ENCODE measurements at regions not wholly inside any gene's neighbourhood (a gene's known extent, or its start where the extent isn't known, plus 50 kb on each side); places are given as distances from the start of the nearest gene placed in this dataset.
"Not testable (repeated sequence)": the region's sequence is repeated elsewhere in the genome, so short reads cannot be mapped to it uniquely, and the experiment has no call there.

GRCh38 chr5:67886761-67887160, 328.8 kb upstream of the PIK3R1 start:
- H3K4me1 Mint-ChIP-seq (ENCODE audit: low read depth): peaks cover 7% of the 10 kb centered on the region
- H3K27me3 Mint-ChIP-seq: no peaks in the 10 kb centered on the region
- no peaks in the 10 kb centered on the region for H3K9me3 Mint-ChIP-seq
- H3K27ac Mint-ChIP-seq: no peak overlapping the region
- no peaks in the 10 kb centered on the region for H3K36me3 Mint-ChIP-seq (ENCODE audit: low read depth)
- intact Hi-C loops (cut with micrococcal nuclease): no loop called here
- H3K4me3 Mint-ChIP-seq: no peak overlapping the region

GRCh38 chr5:67880876-67881275, 334.7 kb upstream of the PIK3R1 start:
- Mint-ChIP-seq H3K9me3 (no peaks in the 10 kb centered on the region), H3K36me3 (ENCODE audit: low read depth) (no peaks in the 10 kb centered on the region), H3K4me3 (no peak overlapping the region), H3K27ac (no peak overlapping the region), H3K27me3 (no peaks in the 10 kb centered on the region), H3K4me1 (ENCODE audit: low read depth) (peaks cover 4% of the 10 kb centered on the region)
- intact Hi-C loops (cut with micrococcal nuclease): no loop called here

DNA sequence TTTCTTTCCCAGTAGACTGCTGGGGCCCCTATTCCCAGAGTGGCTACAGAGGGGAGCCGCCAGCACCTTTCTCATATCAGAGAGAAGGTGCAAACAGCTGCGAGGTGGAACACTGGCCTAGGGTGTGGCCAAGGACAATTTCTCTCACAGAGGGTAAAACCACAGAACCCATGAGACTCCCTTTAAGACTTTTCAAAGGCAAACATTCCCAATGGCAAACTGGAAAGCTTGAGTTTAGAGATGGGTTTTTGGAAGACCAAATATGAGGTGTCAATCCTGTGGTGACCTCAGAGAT, 335.1 kb upstream of the PIK3R1 start:
- H3K36me3 Mint-ChIP-seq (ENCODE audit: low read depth): no peaks in the 10 kb centered on the region
- H3K4me3 Mint-ChIP-seq: no peak overlapping the region
- H3K9me3 Mint-ChIP-seq: no peaks in the 10 kb centered on the region
- intact Hi-C loops (cut with micrococcal nuclease): no loop called here
- H3K4me1 Mint-ChIP-seq (ENCODE audit: low read depth): peaks cover 5% of the 10 kb centered on the region
- H3K27ac Mint-ChIP-seq: no peak overlapping the region
- H3K27me3 Mint-ChIP-seq: no peaks in the 10 kb centered on the region

DNA sequence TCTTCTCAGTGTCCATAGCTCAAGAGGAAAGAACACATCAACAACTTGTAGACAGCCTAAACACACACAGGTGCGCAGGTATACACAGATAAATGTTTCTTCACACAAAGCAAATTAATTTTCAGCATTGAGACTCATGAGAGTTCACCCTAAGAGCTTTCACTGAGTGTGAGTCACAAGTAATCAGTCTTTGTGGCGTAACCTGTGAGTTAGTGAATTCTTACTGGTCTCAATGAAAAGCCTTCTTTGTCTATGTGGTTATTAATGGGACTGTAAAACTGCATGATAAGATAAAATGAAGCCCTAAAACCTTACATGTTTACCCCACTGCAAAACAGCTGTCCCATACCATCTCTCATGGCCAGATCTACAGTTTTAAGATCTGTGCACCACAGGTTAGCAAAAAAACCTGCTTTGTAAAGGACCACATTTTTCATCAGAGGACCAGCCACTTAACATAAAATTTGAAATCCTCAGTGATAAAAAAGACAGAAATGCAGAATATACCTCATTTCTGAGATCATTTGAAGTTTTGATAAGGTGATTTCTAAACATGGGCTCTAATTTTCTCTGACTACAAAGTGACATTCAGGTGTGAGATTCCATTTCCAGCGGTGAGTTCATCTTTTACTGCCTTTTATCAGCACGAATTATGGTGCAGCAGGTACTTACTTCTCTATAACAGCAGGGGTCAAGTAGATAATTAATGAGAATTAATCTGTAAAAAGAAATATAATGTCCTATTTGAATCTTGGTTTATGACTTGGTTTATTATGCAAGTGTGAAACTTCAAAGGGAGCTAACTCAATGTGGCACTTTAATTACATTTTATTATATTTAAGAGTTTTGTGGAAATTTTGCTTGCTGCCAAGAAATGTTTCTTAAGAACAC, 335.7 kb upstream of the PIK3R1 start:
- no peak overlapping the region for H3K27ac Mint-ChIP-seq
- H3K27me3 Mint-ChIP-seq: no peaks in the 10 kb centered on the region
- no peak overlapping the region for H3K4me3 Mint-ChIP-seq
- no peaks in the 10 kb centered on the region for H3K36me3 Mint-ChIP-seq (ENCODE audit: low read depth)
- H3K9me3 Mint-ChIP-seq: no peaks in the 10 kb centered on the region
- intact Hi-C loops (cut with micrococcal nuclease): no loop called here
- peaks cover 5% of the 10 kb centered on the region for H3K4me1 Mint-ChIP-seq (ENCODE audit: low read depth)

DNA sequence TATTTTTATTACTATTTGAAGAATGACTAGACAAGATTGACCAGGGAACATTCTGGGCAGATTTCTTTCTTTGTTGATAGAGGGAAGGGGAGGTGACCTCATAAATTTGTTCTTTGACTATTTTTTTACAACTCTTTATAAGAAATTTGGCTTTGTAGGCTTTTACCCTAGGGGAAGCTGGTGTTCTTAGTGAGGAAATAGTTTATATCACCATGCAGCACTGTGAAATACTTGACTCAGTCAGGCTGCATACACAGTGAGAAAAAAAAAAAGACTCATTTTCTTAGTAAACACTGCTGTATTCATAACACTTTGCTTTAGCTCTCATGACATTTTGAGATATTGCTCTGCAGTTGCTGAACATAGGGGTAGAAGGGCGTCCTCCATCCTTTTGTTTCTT, 336.6 kb upstream of the PIK3R1 start:
- no peaks in the 10 kb centered on the region for H3K36me3 Mint-ChIP-seq (ENCODE audit: low read depth)
- intact Hi-C loops (cut with micrococcal nuclease): no loop called here
- H3K27ac Mint-ChIP-seq: no peak overlapping the region
- H3K9me3 Mint-ChIP-seq: no peaks in the 10 kb centered on the region
- H3K27me3 Mint-ChIP-seq: no peaks in the 10 kb centered on the region
- no peak overlapping the region for H3K4me3 Mint-ChIP-seq
- H3K4me1 Mint-ChIP-seq (ENCODE audit: low read depth): peaks cover 5% of the 10 kb centered on the region

GRCh38 chr5:67876371-67876770, 339.2 kb upstream of the PIK3R1 start:
- Mint-ChIP-seq H3K36me3 (ENCODE audit: low read depth) (no peaks in the 10 kb centered on the region), H3K27ac (no peak overlapping the region), H3K4me3 (no peak overlapping the region), H3K4me1 (ENCODE audit: low read depth) (peaks cover 5% of the 10 kb centered on the region), H3K27me3 (no peaks in the 10 kb centered on the region), H3K9me3 (no peaks in the 10 kb centered on the region)
- intact Hi-C loops (cut with micrococcal nuclease): no loop called here

DNA sequence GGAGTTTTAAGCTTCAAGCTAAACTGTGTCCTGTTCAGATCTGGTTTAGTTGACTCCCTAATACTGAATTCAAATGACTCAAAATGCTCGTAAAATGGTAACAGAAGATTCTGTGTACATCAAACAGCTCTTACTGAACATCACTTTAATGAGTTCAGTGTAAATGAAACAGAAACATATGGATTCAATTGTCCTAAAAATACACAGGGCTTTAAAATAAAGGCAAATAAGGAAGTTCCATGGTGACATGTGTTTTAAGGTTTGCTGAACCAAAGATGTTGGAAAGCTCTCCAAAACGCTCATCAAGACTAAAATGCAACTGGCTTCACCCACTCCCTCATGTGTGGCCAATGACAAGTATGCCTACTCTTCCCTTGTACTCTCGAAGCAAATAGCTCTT, 340.0 kb upstream of the PIK3R1 start:
- Mint-ChIP-seq H3K36me3 (ENCODE audit: low read depth) (no peaks in the 10 kb centered on the region), H3K4me3 (no peak overlapping the region), H3K9me3 (no peaks in the 10 kb centered on the region), H3K27me3 (no peaks in the 10 kb centered on the region), H3K27ac (no peak overlapping the region), H3K4me1 (ENCODE audit: low read depth) (peaks cover 5% of the 10 kb centered on the region)
- intact Hi-C loops (cut with micrococcal nuclease): no loop called here

GRCh38 chr5:67873935-67874334, 341.6 kb upstream of the PIK3R1 start:
- Mint-ChIP-seq H3K4me3 (no peak overlapping the region), H3K27me3 (no peaks in the 10 kb centered on the region), H3K36me3 (ENCODE audit: low read depth) (no peaks in the 10 kb centered on the region), H3K9me3 (no peaks in the 10 kb centered on the region), H3K4me1 (ENCODE audit: low read depth) (peaks cover 5% of the 10 kb centered on the region), H3K27ac (no peak overlapping the region)
- intact Hi-C loops (cut with micrococcal nuclease): no loop called here

DNA sequence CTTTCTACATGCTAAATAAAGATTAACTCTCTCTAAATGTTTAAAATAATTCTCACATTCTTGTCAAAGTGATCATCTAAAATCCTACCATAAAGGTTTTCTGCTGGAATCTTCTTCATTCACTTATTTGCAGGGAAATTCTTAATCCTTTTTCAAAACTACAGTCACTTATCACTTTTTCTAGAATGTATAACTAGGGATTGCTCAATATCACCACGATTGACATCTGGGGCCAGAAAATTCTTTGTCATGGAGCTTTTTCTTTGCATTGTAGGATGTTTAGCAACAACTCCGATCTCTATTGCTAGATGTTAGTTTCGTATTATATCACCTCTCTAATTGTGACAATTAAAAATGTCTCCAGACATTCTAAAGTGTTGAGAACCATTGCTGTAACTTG, 344.9 kb upstream of the PIK3R1 start:
- no peaks in the 10 kb centered on the region for H3K4me1 Mint-ChIP-seq (ENCODE audit: low read depth)
- H3K27ac Mint-ChIP-seq: no peak overlapping the region
- H3K27me3 Mint-ChIP-seq: no peaks in the 10 kb centered on the region
- H3K9me3 Mint-ChIP-seq: no peaks in the 10 kb centered on the region
- intact Hi-C loops (cut with micrococcal nuclease): no loop called here
- H3K36me3 Mint-ChIP-seq (ENCODE audit: low read depth): no peaks in the 10 kb centered on the region
- no peak overlapping the region for H3K4me3 Mint-ChIP-seq

DNA sequence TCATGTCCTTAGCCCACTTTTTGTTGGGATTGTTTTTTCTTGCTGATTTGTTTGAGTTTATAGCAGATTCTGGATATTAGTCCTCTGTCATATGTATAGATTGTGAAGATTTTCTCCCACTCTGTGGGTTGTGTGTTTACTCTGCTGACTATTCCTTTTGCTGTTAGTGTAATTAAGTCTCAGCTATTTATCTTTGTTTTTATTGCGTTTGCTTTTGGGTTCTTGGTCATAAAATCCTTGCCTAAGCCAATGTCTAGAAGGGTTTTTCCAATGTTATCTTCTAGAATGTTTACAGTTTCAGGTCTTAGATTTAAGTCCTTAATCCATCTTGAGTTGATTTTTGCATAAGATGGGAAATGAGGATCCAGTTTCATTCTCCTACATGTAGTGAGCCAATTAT, 351.2 kb upstream of the PIK3R1 start:
- H3K4me1 Mint-ChIP-seq (ENCODE audit: low read depth); H3K36me3 Mint-ChIP-seq (ENCODE audit: low read depth); H3K9me3 Mint-ChIP-seq; H3K27ac Mint-ChIP-seq; H3K27me3 Mint-ChIP-seq; H3K4me3 Mint-ChIP-seq; intact Hi-C loops (cut with micrococcal nuclease): not testable (repeated sequence)

GRCh38 chr5:67858471-67859031, 357.0 kb upstream of the PIK3R1 start:
- Mint-ChIP-seq H3K27ac (no peak overlapping the region), H3K27me3 (no peaks in the 10 kb centered on the region), H3K9me3 (peaks cover 6% of the 10 kb centered on the region), H3K4me3 (no peak overlapping the region), H3K4me1 (ENCODE audit: low read depth) (no peaks in the 10 kb centered on the region), H3K36me3 (ENCODE audit: low read depth) (no peaks in the 10 kb centered on the region)
- intact Hi-C loops (cut with micrococcal nuclease): no loop called here

- no peak overlapping the region for H3K4me3 Mint-ChIP-seq
- H3K36me3 Mint-ChIP-seq (ENCODE audit: low read depth): no peaks in the 10 kb centered on the region
- intact Hi-C loops (cut with micrococcal nuclease): no loop called here
- H3K9me3 Mint-ChIP-seq: peaks cover 9% of the 10 kb centered on the region
- no peaks in the 10 kb centered on the region for H3K27me3 Mint-ChIP-seq
- H3K27ac Mint-ChIP-seq: no peak overlapping the region
- no peaks in the 10 kb centered on the region for H3K4me1 Mint-ChIP-seq (ENCODE audit: low read depth)
These were observed 358.1 kb upstream of the PIK3R1 start for GRCh38 chr5:67857502-67857901.

DNA sequence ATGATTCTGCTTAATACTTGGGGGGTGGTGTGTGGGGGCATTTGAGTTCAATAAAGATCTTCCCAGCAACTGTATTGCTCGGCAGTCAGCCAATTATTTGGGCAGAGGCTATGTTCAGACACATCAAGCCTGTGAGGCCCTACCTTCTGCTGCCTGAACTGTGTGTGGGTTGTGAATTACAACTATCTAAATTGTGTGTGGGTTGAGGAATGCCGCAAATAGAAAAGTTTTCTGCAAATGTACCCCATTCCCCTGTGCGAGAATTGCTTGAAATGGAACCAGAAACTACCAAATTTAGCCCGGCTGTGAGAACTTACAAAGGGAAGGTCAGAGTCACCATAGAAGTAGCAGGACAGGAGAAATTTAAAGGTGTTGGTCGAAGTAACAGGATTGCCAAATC, 360.0 kb upstream of the PIK3R1 start:
- Mint-ChIP-seq H3K4me3 (no peak overlapping the region), H3K4me1 (ENCODE audit: low read depth) (no peaks in the 10 kb centered on the region), H3K9me3 (peaks cover 9% of the 10 kb centered on the region), H3K27me3 (no peaks in the 10 kb centered on the region), H3K36me3 (ENCODE audit: low read depth) (no peaks in the 10 kb centered on the region), H3K27ac (no peak overlapping the region)
- intact Hi-C loops (cut with micrococcal nuclease): no loop called here

GRCh38 chr5:67850906-67851305, 364.6 kb upstream of the PIK3R1 start:
- H3K9me3 Mint-ChIP-seq; H3K4me1 Mint-ChIP-seq (ENCODE audit: low read depth); H3K27ac Mint-ChIP-seq; H3K27me3 Mint-ChIP-seq; H3K4me3 Mint-ChIP-seq; H3K36me3 Mint-ChIP-seq (ENCODE audit: low read depth); intact Hi-C loops (cut with micrococcal nuclease): not testable (repeated sequence)

DNA sequence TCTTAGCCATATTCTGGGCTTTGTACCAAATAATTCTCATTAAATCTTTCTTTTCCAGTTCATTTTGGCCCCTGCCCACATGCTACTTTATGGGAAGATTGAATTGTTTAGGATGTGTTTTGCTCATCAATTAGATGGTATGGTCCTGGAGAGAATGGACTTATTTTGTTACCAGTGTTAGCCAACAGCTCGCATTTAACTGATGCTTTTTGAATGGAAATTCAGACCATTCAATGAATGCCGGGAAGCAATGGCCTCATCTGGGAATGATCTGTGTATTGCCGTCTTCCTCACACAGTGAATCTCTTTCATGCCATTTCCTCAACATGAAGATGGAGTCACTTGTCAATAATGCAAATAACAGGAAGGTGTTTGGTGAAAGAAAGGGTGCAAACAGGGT, 370.6 kb upstream of the PIK3R1 start:
- no peak overlapping the region for H3K27ac Mint-ChIP-seq
- no peak overlapping the region for H3K4me3 Mint-ChIP-seq
- no peaks in the 10 kb centered on the region for H3K27me3 Mint-ChIP-seq
- no peaks in the 10 kb centered on the region for H3K36me3 Mint-ChIP-seq (ENCODE audit: low read depth)
- H3K9me3 Mint-ChIP-seq: no peaks in the 10 kb centered on the region
- no peaks in the 10 kb centered on the region for H3K4me1 Mint-ChIP-seq (ENCODE audit: low read depth)
- intact Hi-C loops (cut with micrococcal nuclease): no loop called here
